ENCODE measurements at regions not wholly inside any gene's neighbourhood (a gene's known extent, or its start where the extent isn't known, plus 50 kb on each side); places are given as distances from the start of the nearest gene placed in this dataset.
A peak's percentile ranks its signal among the peaks of the same experiment; 100 is the strongest.

- no peak overlapping the region for H3K27ac ChIP-seq
- peaks cover 0 to 7% (median 0%) of the 10 kb centered on the region in 4 donors for H3K27me3 ChIP-seq
- H3K36me3 ChIP-seq, result no peaks in the 10 kb centered on the region
- ATAC-seq (no peak), FAIRE-seq (no peak), DNase-seq (no peak)
- H3K4me3 ChIP-seq, result no peak overlapping the region
- WGBS, 2 donors, result 87 to 95% methylated on average over 14 of the region's 14 CpGs
- intact Hi-C loops (cut with DNase I), result no loop called here
- no peaks in the 10 kb centered on the region for H3K4me1 ChIP-seq
- no peak for TF ChIP-seq CTCF (IDR thresholded peaks at IDR 0.05)
- H3K9me3 ChIP-seq, result no peaks in the 10 kb centered on the region
These were observed 146.1 kb upstream of the TBL1X start for GRCh38 chrX:9318766-9319165.

GRCh38 chrX:9320940-9321339 lies 143.9 kb upstream of the TBL1X start:
- TF ChIP-seq CTCF (IDR thresholded peaks at IDR 0.05), result no peak
- Histone ChIP-seq H3K27ac (no peak overlapping the region), H3K36me3 (no peaks in the 10 kb centered on the region), H3K4me3 (no peak overlapping the region), H3K9me3 (no peaks in the 10 kb centered on the region), H3K27me3 (peaks cover 0 to 7% (median 0%) of the 10 kb centered on the region in 4 donors), H3K4me1 (no peaks in the 10 kb centered on the region)
- ATAC-seq (peak; percentile 71 to 85 (median 77)), FAIRE-seq (no peak), DNase-seq (peak in 1 of 6 donors; percentile 16)
- intact Hi-C loops (cut with DNase I), result no loop called here
- WGBS, 2 donors, result 19 to 20% methylated on average over 7 of the region's 7 CpGs

- Histone ChIP-seq H3K9me3 (no peaks in the 10 kb centered on the region), H3K4me3 (no peak overlapping the region), H3K4me1 (no peaks in the 10 kb centered on the region), H3K36me3 (no peaks in the 10 kb centered on the region), H3K27me3 (peaks cover 0 to 8% (median 0%) of the 10 kb centered on the region in 4 donors), H3K27ac (no peak overlapping the region)
- ATAC-seq, result no peak
- no peak for TF ChIP-seq CTCF (IDR thresholded peaks at IDR 0.05)
- no peak for FAIRE-seq
- no peak for DNase-seq
- intact Hi-C loops (cut with DNase I), result no loop called here
- WGBS, 2 donors, result 49 to 53% methylated on average over 3 of the region's 3 CpGs
These were observed 140.2 kb upstream of the TBL1X start for GRCh38 chrX:9324676-9325075.

GRCh38 chrX:9326369-9326768 lies 138.5 kb upstream of the TBL1X start:
- FAIRE-seq, result no peak
- Histone ChIP-seq H3K27me3 (peaks cover 0 to 8% (median 0%) of the 10 kb centered on the region in 4 donors), H3K9me3 (no peaks in the 10 kb centered on the region), H3K27ac (no peak overlapping the region), H3K36me3 (no peaks in the 10 kb centered on the region), H3K4me3 (no peak overlapping the region), H3K4me1 (no peaks in the 10 kb centered on the region)
- intact Hi-C loops (cut with DNase I), result no loop called here
- no peak for DNase-seq
- no peak for ATAC-seq
- WGBS, 2 donors, result 79 to 86% methylated on average over 6 of the region's 6 CpGs
- TF ChIP-seq CTCF (IDR thresholded peaks at IDR 0.05), result no peak

- no peak overlapping the region for H3K4me3 ChIP-seq
- FAIRE-seq (no peak), DNase-seq (no peak), ATAC-seq (no peak)
- H3K4me1 ChIP-seq, result no peaks in the 10 kb centered on the region
- intact Hi-C loops (cut with DNase I), result no loop called here
- 87 to 96% methylated on average over 6 of the region's 6 CpGs for WGBS, 2 donors
- no peak overlapping the region for H3K27ac ChIP-seq
- peaks cover 0 to 8% (median 0%) of the 10 kb centered on the region in 4 donors for H3K27me3 ChIP-seq
- H3K36me3 ChIP-seq, result no peaks in the 10 kb centered on the region
- no peak for TF ChIP-seq CTCF (IDR thresholded peaks at IDR 0.05)
- H3K9me3 ChIP-seq, result no peaks in the 10 kb centered on the region
These were observed 137.6 kb upstream of the TBL1X start for GRCh38 chrX:9327086-9327746.
